HCEC 1CT (cell line): ENCODE measurements at regions not wholly inside any gene's neighbourhood (a gene's known extent, or its start where the extent isn't known, plus 50 kb on each side); places are given as distances from the start of the nearest gene placed in this dataset.
A peak's percentile ranks its signal among the peaks of the same experiment; 100 is the strongest.

ENCODE experiments used
- DNase-seq: peaks from one replicate; pipeline ENCODE4 v3.0.0-alpha.2; 2017

- peak; percentile 32 for DNase-seq
Observed at GRCh38 chr5:126368239-126368812, 54.9 kb upstream of the GRAMD2B start.

- DNase-seq = no peak
Observed at GRCh38 chr5:126369083-126369482, 54.1 kb upstream of the GRAMD2B start.

GRCh38 chr5:126369995-126370731 lies 53.0 kb upstream of the GRAMD2B start:
- peak; percentile 42 for DNase-seq

GRCh38 chr5:126370796-126371718 lies 52.2 kb upstream of the GRAMD2B start:
- DNase-seq = peak; percentile 74

- DNase-seq = no peak
Observed at GRCh38 chr5:126373375-126374108, 49.7 kb upstream of the GRAMD2B start.
